Prostate gland (tissue), 2 donors: ENCODE measurements at regions not wholly inside any gene's neighbourhood (a gene's known extent, or its start where the extent isn't known, plus 50 kb on each side); places are given as distances from the start of the nearest gene placed in this dataset.

Source experiments
- POLR2A ChIP-seq: fragments of 450-650 bp; IDR thresholded peaks from one replicate; pipeline ENCODE4 v1.6.1; 2016; ENCODE audit warnings: antibody characterized with exemption, mild to moderate bottlenecking
- POLR2AphosphoS5 ChIP-seq: sonication (generic); formaldehyde crosslinking; IDR thresholded peaks from one replicate; pipeline ENCODE4 v1.6.1; 2017; ENCODE audit warnings: antibody characterized with exemption
- TF ChIP-seq, protein P1 (sequence below), 4 experiments: fragments of 200-600 bp in 2 of 4; fragments of 450-650 bp in 2 of 4; sonication (generic) in 2 of 4; IDR thresholded peaks; 1 replicate in 3 of 4; 2 replicates in 1 of 4; pipeline ENCODE4 v1.5.1; 2016 to 2019; ENCODE audit warnings: antibody characterized with exemption in 4 of 4, mild to moderate bottlenecking in 2 of 4, moderate library complexity in 2 of 4

GRCh38 chr20:20939006-20939405 is 167.2 kb downstream of the LINC00237 start:
- TF ChIP-seq POLR2A, result no peak
- TF ChIP-seq, protein P1, sequence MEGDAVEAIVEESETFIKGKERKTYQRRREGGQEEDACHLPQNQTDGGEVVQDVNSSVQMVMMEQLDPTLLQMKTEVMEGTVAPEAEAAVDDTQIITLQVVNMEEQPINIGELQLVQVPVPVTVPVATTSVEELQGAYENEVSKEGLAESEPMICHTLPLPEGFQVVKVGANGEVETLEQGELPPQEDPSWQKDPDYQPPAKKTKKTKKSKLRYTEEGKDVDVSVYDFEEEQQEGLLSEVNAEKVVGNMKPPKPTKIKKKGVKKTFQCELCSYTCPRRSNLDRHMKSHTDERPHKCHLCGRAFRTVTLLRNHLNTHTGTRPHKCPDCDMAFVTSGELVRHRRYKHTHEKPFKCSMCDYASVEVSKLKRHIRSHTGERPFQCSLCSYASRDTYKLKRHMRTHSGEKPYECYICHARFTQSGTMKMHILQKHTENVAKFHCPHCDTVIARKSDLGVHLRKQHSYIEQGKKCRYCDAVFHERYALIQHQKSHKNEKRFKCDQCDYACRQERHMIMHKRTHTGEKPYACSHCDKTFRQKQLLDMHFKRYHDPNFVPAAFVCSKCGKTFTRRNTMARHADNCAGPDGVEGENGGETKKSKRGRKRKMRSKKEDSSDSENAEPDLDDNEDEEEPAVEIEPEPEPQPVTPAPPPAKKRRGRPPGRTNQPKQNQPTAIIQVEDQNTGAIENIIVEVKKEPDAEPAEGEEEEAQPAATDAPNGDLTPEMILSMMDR (IDR thresholded peaks at IDR 0.05), result no peak
- no peak for TF ChIP-seq POLR2AphosphoS5
